Uterus (tissue), 2 donors: ENCODE measurements at regions not wholly inside any gene's neighbourhood (a gene's known extent, or its start where the extent isn't known, plus 50 kb on each side); places are given as distances from the start of the nearest gene placed in this dataset.
"Not testable (repeated sequence)": the region's sequence is repeated elsewhere in the genome, so short reads cannot be mapped to it uniquely, and the experiment has no call there.

Experiments used
- POLR2A ChIP-seq, 2 donors: fragments of 450-650 bp; IDR thresholded peaks; one replicate each; pipeline ENCODE4 v1.6.1; 2016; ENCODE audit warnings: antibody characterized with exemption in 2 of 2, mild to moderate bottlenecking in 1 of 2, moderate library complexity in 1 of 2
- TF ChIP-seq, protein P1 (sequence below), 4 experiments: fragments of 200-600 bp in 2 of 4; fragments of 450-650 bp in 2 of 4; sonication (generic) in 2 of 4; IDR thresholded peaks; one replicate each; pipeline ENCODE4 v1.5.1; 2016 to 2019; ENCODE audit warnings: antibody characterized with exemption in 4 of 4, mild to moderate bottlenecking in 2 of 4, moderate library complexity in 1 of 4

- TF ChIP-seq, protein P1, sequence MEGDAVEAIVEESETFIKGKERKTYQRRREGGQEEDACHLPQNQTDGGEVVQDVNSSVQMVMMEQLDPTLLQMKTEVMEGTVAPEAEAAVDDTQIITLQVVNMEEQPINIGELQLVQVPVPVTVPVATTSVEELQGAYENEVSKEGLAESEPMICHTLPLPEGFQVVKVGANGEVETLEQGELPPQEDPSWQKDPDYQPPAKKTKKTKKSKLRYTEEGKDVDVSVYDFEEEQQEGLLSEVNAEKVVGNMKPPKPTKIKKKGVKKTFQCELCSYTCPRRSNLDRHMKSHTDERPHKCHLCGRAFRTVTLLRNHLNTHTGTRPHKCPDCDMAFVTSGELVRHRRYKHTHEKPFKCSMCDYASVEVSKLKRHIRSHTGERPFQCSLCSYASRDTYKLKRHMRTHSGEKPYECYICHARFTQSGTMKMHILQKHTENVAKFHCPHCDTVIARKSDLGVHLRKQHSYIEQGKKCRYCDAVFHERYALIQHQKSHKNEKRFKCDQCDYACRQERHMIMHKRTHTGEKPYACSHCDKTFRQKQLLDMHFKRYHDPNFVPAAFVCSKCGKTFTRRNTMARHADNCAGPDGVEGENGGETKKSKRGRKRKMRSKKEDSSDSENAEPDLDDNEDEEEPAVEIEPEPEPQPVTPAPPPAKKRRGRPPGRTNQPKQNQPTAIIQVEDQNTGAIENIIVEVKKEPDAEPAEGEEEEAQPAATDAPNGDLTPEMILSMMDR (IDR thresholded peaks at IDR 0.05) = not testable (repeated sequence)
- not testable (repeated sequence) for TF ChIP-seq POLR2A (IDR thresholded peaks at IDR 0.05)
These were observed 179.0 kb upstream of the ETV3 start for GRCh38 chr1:157317229-157317628.
